ENCODE measurements at regions not wholly inside any gene's neighbourhood (a gene's known extent, or its start where the extent isn't known, plus 50 kb on each side); places are given as distances from the start of the nearest gene placed in this dataset.
"Not testable (repeated sequence)": the region's sequence is repeated elsewhere in the genome, so short reads cannot be mapped to it uniquely, and the experiment has no call there.

GRCh38 chr10:8311526-8312070, 257.1 kb downstream of the GATA3 start:
- Histone ChIP-seq H3K27me3 (ENCODE audit: control insufficient read depth in 5 of 5, insufficient read depth in 4 of 5, low read length in 5 of 5) (no peaks in the 10 kb centered on the region), H3K36me3 (ENCODE audit: control insufficient read depth in 5 of 5, insufficient read depth in 5 of 5, low read length in 5 of 5) (no peaks in the 10 kb centered on the region), H3K27ac (ENCODE audit: low read depth, low read length) (no peak overlapping the region), H3K4me1 (ENCODE audit: control insufficient read depth in 5 of 5, insufficient read depth in 5 of 5, low read length in 5 of 5) (no peaks in the 10 kb centered on the region), H3K4me3 (ENCODE audit: low read depth in 1 of 5, low read length in 5 of 5) (no peak overlapping the region), H3K9ac (ENCODE audit: low read length in 5 of 5) (no peak overlapping the region), H3K9me3 (ENCODE audit: control insufficient read depth in 5 of 5, low read length in 5 of 5) (no peaks in the 10 kb centered on the region)

GRCh38 chr10:8312079-8312478, 257.6 kb downstream of the GATA3 start:
- H3K36me3 ChIP-seq (ENCODE audit: control insufficient read depth in 5 of 5, insufficient read depth in 5 of 5, low read length in 5 of 5), result no peaks in the 10 kb centered on the region
- no peak overlapping the region for H3K27ac ChIP-seq (ENCODE audit: low read depth, low read length)
- no peak overlapping the region for H3K4me3 ChIP-seq (ENCODE audit: low read depth in 1 of 5, low read length in 5 of 5)
- no peak overlapping the region for H3K9ac ChIP-seq (ENCODE audit: low read length in 5 of 5)
- H3K27me3 ChIP-seq (ENCODE audit: control insufficient read depth in 5 of 5, insufficient read depth in 4 of 5, low read length in 5 of 5), result no peaks in the 10 kb centered on the region
- H3K9me3 ChIP-seq (ENCODE audit: control insufficient read depth in 5 of 5, low read length in 5 of 5), result no peaks in the 10 kb centered on the region
- no peaks in the 10 kb centered on the region for H3K4me1 ChIP-seq (ENCODE audit: control insufficient read depth in 5 of 5, insufficient read depth in 5 of 5, low read length in 5 of 5)

GRCh38 chr10:8312781-8313180, 258.3 kb downstream of the GATA3 start:
- Histone ChIP-seq H3K27ac (ENCODE audit: low read depth, low read length) (no peak overlapping the region), H3K27me3 (ENCODE audit: control insufficient read depth in 5 of 5, insufficient read depth in 4 of 5, low read length in 5 of 5) (no peaks in the 10 kb centered on the region), H3K4me3 (ENCODE audit: low read depth in 1 of 5, low read length in 5 of 5) (no peak overlapping the region), H3K36me3 (ENCODE audit: control insufficient read depth in 5 of 5, insufficient read depth in 5 of 5, low read length in 5 of 5) (no peaks in the 10 kb centered on the region), H3K4me1 (ENCODE audit: control insufficient read depth in 5 of 5, insufficient read depth in 5 of 5, low read length in 5 of 5) (no peaks in the 10 kb centered on the region), H3K9ac (ENCODE audit: low read length in 5 of 5) (no peak overlapping the region), H3K9me3 (ENCODE audit: control insufficient read depth in 5 of 5, low read length in 5 of 5) (no peaks in the 10 kb centered on the region)

DNA sequence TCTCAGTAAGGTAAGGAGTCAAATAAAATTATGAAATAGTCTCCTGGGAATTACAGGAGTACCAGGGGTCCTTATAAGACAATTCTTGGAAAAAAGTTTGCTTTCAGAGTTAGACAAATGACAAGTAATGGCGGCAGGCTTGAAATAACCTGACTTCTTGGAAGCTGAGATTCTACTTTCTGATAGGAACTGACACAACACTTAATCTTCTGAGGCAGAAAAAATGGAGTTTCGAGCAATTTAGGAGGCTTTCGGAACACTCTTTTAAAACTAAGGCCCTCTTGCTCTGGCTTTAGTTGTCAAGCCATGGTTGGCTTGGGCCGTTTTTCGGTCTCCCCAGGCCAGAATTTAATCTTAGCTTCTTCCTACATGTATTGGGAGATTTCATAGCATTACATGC, 260.0 kb downstream of the GATA3 start:
- no peaks in the 10 kb centered on the region for H3K27me3 ChIP-seq (ENCODE audit: control insufficient read depth in 5 of 5, insufficient read depth in 4 of 5, low read length in 5 of 5)
- H3K36me3 ChIP-seq (ENCODE audit: control insufficient read depth in 5 of 5, insufficient read depth in 5 of 5, low read length in 5 of 5), result no peaks in the 10 kb centered on the region
- H3K27ac ChIP-seq (ENCODE audit: low read depth, low read length), result no peak overlapping the region
- H3K4me1 ChIP-seq (ENCODE audit: control insufficient read depth in 5 of 5, insufficient read depth in 5 of 5, low read length in 5 of 5), result no peaks in the 10 kb centered on the region
- no peaks in the 10 kb centered on the region for H3K9me3 ChIP-seq (ENCODE audit: control insufficient read depth in 5 of 5, low read length in 5 of 5)
- H3K4me3 ChIP-seq (ENCODE audit: low read depth in 1 of 5, low read length in 5 of 5), result no peak overlapping the region
- no peak overlapping the region for H3K9ac ChIP-seq (ENCODE audit: low read length in 5 of 5)

GRCh38 chr10:8315619-8316021, 261.1 kb downstream of the GATA3 start:
- no peaks in the 10 kb centered on the region for H3K36me3 ChIP-seq (ENCODE audit: control insufficient read depth in 5 of 5, insufficient read depth in 5 of 5, low read length in 5 of 5)
- no peak overlapping the region for H3K4me3 ChIP-seq (ENCODE audit: low read depth in 1 of 5, low read length in 5 of 5)
- no peaks in the 10 kb centered on the region for H3K27me3 ChIP-seq (ENCODE audit: control insufficient read depth in 5 of 5, insufficient read depth in 4 of 5, low read length in 5 of 5)
- no peaks in the 10 kb centered on the region for H3K4me1 ChIP-seq (ENCODE audit: control insufficient read depth in 5 of 5, insufficient read depth in 5 of 5, low read length in 5 of 5)
- H3K9ac ChIP-seq (ENCODE audit: low read length in 5 of 5), result no peak overlapping the region
- H3K9me3 ChIP-seq (ENCODE audit: control insufficient read depth in 5 of 5, low read length in 5 of 5), result no peaks in the 10 kb centered on the region
- no peak overlapping the region for H3K27ac ChIP-seq (ENCODE audit: low read depth, low read length)

DNA sequence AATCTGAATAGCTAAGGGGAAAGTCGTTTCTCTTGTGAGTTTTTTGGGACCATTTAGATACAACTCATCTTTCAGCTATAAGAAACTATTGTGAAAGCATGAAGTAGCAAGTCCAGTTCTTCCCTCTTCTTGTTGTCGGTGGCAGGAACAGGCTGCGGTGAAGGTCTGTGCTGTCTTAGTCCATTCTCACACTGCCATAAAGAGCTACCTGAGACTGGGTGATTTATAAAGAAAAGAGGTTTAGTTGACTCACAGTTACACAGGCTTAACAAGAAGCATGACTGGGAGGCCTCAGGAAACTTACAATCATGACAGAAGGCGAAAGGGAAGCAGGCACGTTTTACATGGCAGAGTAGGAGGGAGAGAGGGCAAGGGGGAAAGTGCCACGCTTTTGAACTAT, 261.8 kb downstream of the GATA3 start:
- Histone ChIP-seq H3K36me3 (ENCODE audit: control insufficient read depth in 5 of 5, insufficient read depth in 5 of 5, low read length in 5 of 5) (no peaks in the 10 kb centered on the region), H3K27me3 (ENCODE audit: control insufficient read depth in 5 of 5, insufficient read depth in 4 of 5, low read length in 5 of 5) (no peaks in the 10 kb centered on the region), H3K4me1 (ENCODE audit: control insufficient read depth in 5 of 5, insufficient read depth in 5 of 5, low read length in 5 of 5) (no peaks in the 10 kb centered on the region), H3K9ac (ENCODE audit: low read length in 5 of 5) (no peak overlapping the region), H3K9me3 (ENCODE audit: control insufficient read depth in 5 of 5, low read length in 5 of 5) (no peaks in the 10 kb centered on the region), H3K4me3 (ENCODE audit: low read depth in 1 of 5, low read length in 5 of 5) (no peak overlapping the region), H3K27ac (ENCODE audit: low read depth, low read length) (no peak overlapping the region)

DNA sequence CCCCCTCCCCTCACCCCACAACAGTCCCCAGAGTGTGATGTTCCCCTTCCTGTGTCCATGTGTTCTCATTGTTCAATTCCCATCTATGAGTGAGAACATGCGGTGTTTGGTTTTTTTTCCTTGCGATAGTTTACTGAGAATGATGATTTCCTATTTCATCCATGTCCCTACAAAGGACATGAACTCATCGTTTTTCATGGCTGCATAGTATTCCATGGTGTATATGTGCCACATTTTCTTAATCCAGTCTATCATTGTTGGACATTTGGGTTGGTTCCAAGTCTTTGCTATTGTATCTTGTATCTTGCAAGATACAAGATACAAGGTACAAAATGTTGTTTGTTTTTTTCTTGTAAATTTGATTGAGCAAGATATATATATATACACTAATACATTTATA, 263.9 kb downstream of the GATA3 start:
- H3K4me1 ChIP-seq (ENCODE audit: control insufficient read depth in 5 of 5, insufficient read depth in 5 of 5, low read length in 5 of 5), result not testable (repeated sequence)

DNA sequence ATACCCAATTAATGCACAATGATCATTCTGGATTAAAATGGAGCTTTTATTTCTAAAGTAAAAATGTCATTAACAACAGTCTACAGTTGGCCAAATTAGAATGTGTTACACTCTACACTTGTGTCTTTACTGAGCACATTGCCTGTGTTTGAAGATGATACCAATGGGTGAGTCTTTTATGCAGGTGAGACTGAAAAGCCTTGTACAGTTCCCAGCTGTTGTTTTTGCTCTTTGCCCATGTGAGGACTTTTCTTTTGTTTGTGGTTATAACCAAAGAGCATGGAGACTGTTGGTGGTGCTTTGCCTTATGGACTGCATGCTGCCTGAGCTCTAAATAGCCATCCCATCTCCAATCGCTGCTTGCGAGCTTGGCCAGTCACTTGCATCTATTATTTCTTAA, 264.5 kb downstream of the GATA3 start:
- no peak overlapping the region for H3K27ac ChIP-seq (ENCODE audit: low read depth, low read length)
- no peaks in the 10 kb centered on the region for H3K27me3 ChIP-seq (ENCODE audit: control insufficient read depth in 5 of 5, insufficient read depth in 4 of 5, low read length in 5 of 5)
- H3K9ac ChIP-seq (ENCODE audit: low read length in 5 of 5), result no peak overlapping the region
- no peaks in the 10 kb centered on the region for H3K36me3 ChIP-seq (ENCODE audit: control insufficient read depth in 5 of 5, insufficient read depth in 5 of 5, low read length in 5 of 5)
- no peaks in the 10 kb centered on the region for H3K9me3 ChIP-seq (ENCODE audit: control insufficient read depth in 5 of 5, low read length in 5 of 5)
- peaks cover 0 to 4% (median 0%) of the 10 kb centered on the region in 5 donors for H3K4me1 ChIP-seq (ENCODE audit: control insufficient read depth in 5 of 5, insufficient read depth in 5 of 5, low read length in 5 of 5)
- no peak overlapping the region for H3K4me3 ChIP-seq (ENCODE audit: low read depth in 1 of 5, low read length in 5 of 5)

More for the DNA sequence above, 263.9 kb downstream of the GATA3 start:
- H3K36me3 ChIP-seq (ENCODE audit: control insufficient read depth in 5 of 5, insufficient read depth in 5 of 5, low read length in 5 of 5); H3K4me3 ChIP-seq (ENCODE audit: low read depth in 1 of 5, low read length in 5 of 5); H3K27me3 ChIP-seq (ENCODE audit: control insufficient read depth in 5 of 5, insufficient read depth in 4 of 5, low read length in 5 of 5); H3K9ac ChIP-seq (ENCODE audit: low read length in 5 of 5); H3K27ac ChIP-seq (ENCODE audit: low read depth, low read length); H3K9me3 ChIP-seq (ENCODE audit: control insufficient read depth in 5 of 5, low read length in 5 of 5): not testable (repeated sequence)

GRCh38 chr10:8319704-8320103, 265.2 kb downstream of the GATA3 start:
- Histone ChIP-seq H3K36me3 (ENCODE audit: control insufficient read depth in 5 of 5, insufficient read depth in 5 of 5, low read length in 5 of 5) (no peaks in the 10 kb centered on the region), H3K9me3 (ENCODE audit: control insufficient read depth in 5 of 5, low read length in 5 of 5) (no peaks in the 10 kb centered on the region)

GRCh38 chr10:8321990-8322389, 267.5 kb downstream of the GATA3 start:
- Histone ChIP-seq H3K27ac (ENCODE audit: low read depth, low read length) (no peak overlapping the region), H3K4me3 (ENCODE audit: low read depth in 1 of 5, low read length in 5 of 5) (no peak overlapping the region), H3K36me3 (ENCODE audit: control insufficient read depth in 5 of 5, insufficient read depth in 5 of 5, low read length in 5 of 5) (no peaks in the 10 kb centered on the region), H3K4me1 (ENCODE audit: control insufficient read depth in 5 of 5, insufficient read depth in 5 of 5, low read length in 5 of 5) (peaks cover 0 to 5% (median 0%) of the 10 kb centered on the region in 5 donors), H3K27me3 (ENCODE audit: control insufficient read depth in 5 of 5, insufficient read depth in 4 of 5, low read length in 5 of 5) (peaks cover 0 to 4% (median 0%) of the 10 kb centered on the region in 5 donors), H3K9ac (ENCODE audit: low read length in 5 of 5) (no peak overlapping the region), H3K9me3 (ENCODE audit: control insufficient read depth in 5 of 5, low read length in 5 of 5) (no peaks in the 10 kb centered on the region)

More at GRCh38 chr10:8319704-8320103, 265.2 kb downstream of the GATA3 start:
- Histone ChIP-seq H3K27me3 (ENCODE audit: control insufficient read depth in 5 of 5, insufficient read depth in 4 of 5, low read length in 5 of 5) (no peaks in the 10 kb centered on the region), H3K4me3 (ENCODE audit: low read depth in 1 of 5, low read length in 5 of 5) (no peak overlapping the region), H3K27ac (ENCODE audit: low read depth, low read length) (no peak overlapping the region), H3K4me1 (ENCODE audit: control insufficient read depth in 5 of 5, insufficient read depth in 5 of 5, low read length in 5 of 5) (peaks cover 0 to 5% (median 0%) of the 10 kb centered on the region in 5 donors), H3K9ac (ENCODE audit: low read length in 5 of 5) (no peak overlapping the region)
